A673 (cell line): ENCODE measurements at regions not wholly inside any gene's neighbourhood (a gene's known extent, or its start where the extent isn't known, plus 50 kb on each side); places are given as distances from the start of the nearest gene placed in this dataset.

Experiments used
- CTCF ChIP-seq: fragments of 300-800, 200-600 bp; sonication (generic); conservative IDR thresholded peaks from 2 replicates; pipeline ENCODE4 v1.5.1; 2017; ENCODE audit warnings: low read depth, mild to moderate bottlenecking, antibody characterized with exemption, low read length, moderate library complexity, mixed read lengths
- EZH2 ChIP-seq: fragments of 200-600 bp; sonication (generic); IDR thresholded peaks from 2 replicates; pipeline ENCODE4 v1.6.1; 2017; ENCODE audit warnings: borderline replicate concordance, low read depth, mild to moderate bottlenecking, mixed read lengths, antibody characterized with exemption, low read length; ENCODE audit not compliant: poor library complexity, severe bottlenecking

GRCh38 chr5:89823046-89823445, 586.5 kb downstream of the CETN3 start:
- TF ChIP-seq CTCF = no peak
- TF ChIP-seq EZH2 = no peak
